ENCODE measurements at regions not wholly inside any gene's neighbourhood (a gene's known extent, or its start where the extent isn't known, plus 50 kb on each side); places are given as distances from the start of the nearest gene placed in this dataset.

DNA sequence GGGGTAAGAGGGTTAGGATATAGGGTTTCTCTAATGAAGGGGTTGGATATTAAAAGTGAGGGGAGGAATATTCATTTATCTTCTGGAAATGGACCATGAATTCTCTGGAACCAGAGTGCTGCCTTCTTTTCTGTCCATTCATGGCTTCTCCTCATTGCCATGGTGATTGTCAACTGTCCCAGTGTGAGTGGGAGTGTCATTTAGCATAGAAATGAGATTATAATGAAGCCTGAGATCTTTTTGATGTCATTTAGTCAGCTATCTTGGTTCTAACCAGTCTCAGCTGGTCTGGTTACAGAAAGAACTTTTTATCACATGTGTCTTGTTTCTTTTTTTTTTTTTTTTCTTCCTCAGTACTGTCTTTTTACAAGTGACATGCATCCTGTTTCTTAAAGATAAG, 497.3 kb upstream of the PITX2 start:
- TF ChIP-seq, protein P1, sequence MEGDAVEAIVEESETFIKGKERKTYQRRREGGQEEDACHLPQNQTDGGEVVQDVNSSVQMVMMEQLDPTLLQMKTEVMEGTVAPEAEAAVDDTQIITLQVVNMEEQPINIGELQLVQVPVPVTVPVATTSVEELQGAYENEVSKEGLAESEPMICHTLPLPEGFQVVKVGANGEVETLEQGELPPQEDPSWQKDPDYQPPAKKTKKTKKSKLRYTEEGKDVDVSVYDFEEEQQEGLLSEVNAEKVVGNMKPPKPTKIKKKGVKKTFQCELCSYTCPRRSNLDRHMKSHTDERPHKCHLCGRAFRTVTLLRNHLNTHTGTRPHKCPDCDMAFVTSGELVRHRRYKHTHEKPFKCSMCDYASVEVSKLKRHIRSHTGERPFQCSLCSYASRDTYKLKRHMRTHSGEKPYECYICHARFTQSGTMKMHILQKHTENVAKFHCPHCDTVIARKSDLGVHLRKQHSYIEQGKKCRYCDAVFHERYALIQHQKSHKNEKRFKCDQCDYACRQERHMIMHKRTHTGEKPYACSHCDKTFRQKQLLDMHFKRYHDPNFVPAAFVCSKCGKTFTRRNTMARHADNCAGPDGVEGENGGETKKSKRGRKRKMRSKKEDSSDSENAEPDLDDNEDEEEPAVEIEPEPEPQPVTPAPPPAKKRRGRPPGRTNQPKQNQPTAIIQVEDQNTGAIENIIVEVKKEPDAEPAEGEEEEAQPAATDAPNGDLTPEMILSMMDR (IDR thresholded peaks at IDR 0.05), result no peak
- TF ChIP-seq POLR2A (IDR thresholded peaks at IDR 0.05), result no peak
